HG03039 (cell line): ENCODE measurements at regions not wholly inside any gene's neighbourhood (a gene's known extent, or its start where the extent isn't known, plus 50 kb on each side); places are given as distances from the start of the nearest gene placed in this dataset.
"Not testable (repeated sequence)": the region's sequence is repeated elsewhere in the genome, so short reads cannot be mapped to it uniquely, and the experiment has no call there.

ENCODE experiments used
- ATAC-seq: cut with Tn5 transposase; IDR thresholded peaks from one replicate; pipeline ENCODE4 v1.9.1; 2021; ENCODE audit warnings: mild to moderate bottlenecking, moderate library complexity; ENCODE audit not compliant: unreplicated experiment

DNA sequence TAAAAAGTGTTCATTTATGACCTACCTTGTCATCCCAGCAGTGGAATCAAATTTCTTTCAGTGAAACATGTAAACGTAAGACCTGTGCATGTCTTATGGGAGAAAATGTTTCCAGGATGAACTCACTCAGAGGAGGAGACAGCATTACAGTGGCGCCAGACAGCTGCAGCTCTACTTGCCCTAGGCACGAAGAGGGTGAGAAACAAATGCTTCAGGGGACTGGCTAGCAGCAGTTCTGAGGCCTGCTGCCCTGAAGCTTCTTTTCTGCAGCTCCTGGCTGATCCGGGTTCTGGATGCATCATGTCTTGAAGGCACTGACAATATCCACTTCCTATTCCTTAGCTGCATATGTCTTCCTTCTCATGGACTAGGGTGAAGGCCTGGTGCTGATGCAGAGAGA, 120.2 kb downstream of the QRSL1 start:
- no peak for ATAC-seq

- no peak for ATAC-seq
These were observed 119.3 kb downstream of the QRSL1 start for GRCh38 chr6:106748547-106749207.

- no peak for ATAC-seq
These were observed 117.8 kb downstream of the QRSL1 start for GRCh38 chr6:106747139-106747538.

DNA sequence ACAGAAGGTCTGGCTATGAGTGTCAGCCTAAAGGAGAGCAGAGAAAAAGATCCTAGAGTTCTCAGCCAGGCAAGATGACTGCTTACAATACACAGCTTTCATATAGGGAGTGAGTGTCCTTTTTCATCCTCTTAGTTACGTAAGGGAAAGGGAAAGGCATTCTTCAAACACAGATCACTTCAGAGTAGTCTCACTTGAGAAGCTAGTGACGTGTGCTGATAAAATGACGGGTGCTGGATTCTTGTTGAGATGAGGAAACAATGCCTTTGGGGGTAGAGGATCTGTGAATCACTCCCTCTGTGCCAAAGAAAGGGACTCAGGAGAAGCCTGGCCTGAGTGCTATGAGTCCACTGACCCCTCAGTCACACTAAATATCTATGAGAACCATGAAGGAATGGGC, 117.3 kb downstream of the QRSL1 start:
- no peak for ATAC-seq

GRCh38 chr6:106745824-106746582, 116.6 kb downstream of the QRSL1 start:
- ATAC-seq: no peak

GRCh38 chr6:106745197-106745770, 115.9 kb downstream of the QRSL1 start:
- ATAC-seq: no peak

GRCh38 chr6:106744781-106745180, 115.4 kb downstream of the QRSL1 start:
- no peak for ATAC-seq

DNA sequence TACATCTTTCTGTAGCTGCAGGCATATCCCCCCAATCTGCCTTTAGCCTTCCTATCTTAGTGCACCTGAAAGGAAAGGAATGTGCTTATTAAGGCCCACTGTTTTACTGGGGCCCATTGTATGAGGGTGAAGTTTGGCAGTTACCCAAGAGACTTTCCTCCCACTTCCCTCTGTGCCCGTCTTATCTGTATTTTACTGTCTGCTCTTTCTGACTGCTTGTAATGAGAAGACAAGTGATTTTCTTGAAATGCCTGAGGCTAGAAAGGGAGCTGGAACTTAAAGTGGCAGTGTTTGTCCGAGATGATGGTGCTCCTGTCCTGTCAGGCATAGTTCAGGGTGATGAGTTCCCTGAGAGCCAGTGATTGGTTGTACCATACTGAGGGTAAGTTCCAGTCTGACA, 114.7 kb downstream of the QRSL1 start:
- ATAC-seq: not testable (repeated sequence)

DNA sequence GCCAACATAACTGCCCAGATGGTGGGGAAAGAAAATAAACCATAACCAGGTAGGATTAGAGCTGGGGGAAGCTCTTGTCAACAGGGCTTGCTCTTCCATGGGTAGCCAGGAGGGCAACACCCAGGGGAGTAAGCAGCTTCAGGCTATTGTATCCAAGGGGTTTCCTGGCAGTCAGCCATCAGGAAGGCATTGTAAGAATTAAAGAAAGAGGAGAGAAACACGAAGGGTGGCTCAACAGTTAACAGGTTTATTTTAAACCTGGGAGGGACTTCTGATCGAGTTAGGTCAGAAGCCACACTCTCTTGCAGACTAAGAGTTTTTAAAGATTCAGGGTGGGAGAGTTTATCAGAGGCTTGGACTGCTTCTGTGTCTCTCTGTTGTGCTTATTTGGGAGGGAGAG, 114.2 kb downstream of the QRSL1 start:
- ATAC-seq: no peak

DNA sequence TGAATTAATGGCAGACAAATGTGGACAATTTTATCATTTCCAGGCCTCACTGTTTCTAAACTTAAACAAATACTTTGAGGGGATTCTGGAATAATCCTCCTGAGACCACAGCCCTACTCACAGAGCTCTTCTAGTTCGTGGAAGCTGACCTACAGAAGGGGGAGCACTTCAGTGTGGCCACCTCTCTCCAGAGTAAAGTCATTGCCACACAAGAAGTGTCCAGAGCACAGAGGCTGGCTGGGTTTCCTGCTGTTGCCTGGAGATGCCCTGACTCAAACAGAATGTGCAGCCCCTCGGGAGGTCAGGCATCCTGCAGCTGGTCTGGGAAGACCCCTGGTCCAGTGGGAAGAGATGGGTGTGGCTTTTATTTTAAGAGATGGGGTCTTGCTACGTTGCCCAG, 110.9 kb downstream of the QRSL1 start:
- ATAC-seq: no peak

DNA sequence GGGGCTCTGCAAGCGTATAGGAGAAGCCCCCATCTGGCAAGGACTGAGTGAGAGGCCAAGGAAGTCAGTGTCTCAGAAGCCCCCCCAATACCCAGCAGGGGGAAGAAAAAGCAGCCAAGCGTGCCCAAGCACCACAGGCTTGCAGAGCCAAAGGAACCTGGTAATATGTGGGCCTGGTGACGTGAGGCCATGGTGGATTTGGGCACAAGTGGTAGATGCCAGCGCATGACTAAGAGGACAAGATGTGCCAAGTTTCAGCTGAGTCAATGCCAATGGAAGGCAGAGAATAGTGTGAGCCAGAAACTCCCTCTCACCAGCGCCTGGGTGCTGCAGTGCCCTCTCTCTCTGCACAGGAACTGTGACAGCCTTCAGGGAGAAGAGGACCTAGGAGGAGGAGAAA, 110.0 kb downstream of the QRSL1 start:
- ATAC-seq: no peak

DNA sequence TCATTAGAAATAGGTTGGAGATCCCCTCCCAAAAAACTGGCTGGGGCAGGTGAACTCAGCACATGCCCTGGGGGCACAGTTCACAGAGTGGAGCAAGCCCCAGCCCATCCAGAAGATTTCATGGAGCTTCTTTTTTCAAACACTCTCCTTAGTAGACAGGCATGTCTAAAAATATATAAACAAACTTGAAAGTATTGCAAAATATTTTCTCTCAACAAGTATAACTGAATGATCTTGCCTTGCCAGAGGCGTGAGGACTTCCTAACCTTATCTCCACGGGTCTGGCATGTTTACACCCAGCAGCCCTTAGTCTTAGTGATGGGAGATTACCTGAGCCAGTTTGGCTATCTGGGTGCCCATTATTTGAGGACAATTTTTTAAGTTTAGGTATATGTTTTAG, 107.1 kb downstream of the QRSL1 start:
- no peak for ATAC-seq

DNA sequence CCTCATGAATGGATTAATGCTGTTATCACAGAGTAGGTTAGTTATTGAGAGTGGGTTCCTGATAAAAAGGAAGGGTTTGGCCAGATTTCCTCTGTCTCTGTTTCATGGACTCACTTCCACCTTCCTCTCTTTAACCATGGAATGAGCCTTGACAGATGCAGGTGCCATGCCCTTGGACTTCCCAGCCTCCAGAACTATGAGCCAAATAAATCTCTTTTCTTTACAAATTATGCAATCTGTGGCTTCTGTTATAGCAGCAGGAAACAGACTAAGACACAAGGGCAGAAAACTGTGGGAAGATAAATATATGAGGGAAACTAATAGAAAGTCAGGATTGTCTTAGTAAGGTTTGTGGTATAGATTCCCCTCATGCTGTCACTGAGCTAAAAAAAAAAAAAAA, 106.5 kb downstream of the QRSL1 start:
- no peak for ATAC-seq

DNA sequence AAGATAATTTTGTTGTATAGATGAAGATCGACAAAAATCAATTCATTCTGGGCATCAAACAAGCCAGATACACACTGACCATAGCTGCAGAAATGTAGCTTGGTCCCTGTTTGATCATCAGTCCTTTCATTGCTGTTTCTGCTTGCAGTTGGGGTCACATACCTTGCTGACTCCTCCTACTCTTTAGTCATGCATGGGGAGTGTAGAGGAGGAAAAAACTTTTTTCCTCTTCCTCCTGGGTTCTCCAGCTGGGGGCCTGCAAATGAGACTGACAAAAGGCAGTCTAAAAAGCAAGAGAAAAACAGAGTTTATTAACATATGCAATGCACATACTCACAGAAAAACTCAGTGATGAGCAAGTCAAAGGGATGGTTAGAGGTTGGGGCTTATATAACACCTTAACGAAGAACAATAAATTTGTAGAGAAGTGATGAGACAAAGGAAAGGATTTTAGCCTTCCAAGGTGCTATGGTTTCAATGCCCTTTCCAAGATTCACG, 105.8 kb downstream of the QRSL1 start:
- no peak for ATAC-seq

DNA sequence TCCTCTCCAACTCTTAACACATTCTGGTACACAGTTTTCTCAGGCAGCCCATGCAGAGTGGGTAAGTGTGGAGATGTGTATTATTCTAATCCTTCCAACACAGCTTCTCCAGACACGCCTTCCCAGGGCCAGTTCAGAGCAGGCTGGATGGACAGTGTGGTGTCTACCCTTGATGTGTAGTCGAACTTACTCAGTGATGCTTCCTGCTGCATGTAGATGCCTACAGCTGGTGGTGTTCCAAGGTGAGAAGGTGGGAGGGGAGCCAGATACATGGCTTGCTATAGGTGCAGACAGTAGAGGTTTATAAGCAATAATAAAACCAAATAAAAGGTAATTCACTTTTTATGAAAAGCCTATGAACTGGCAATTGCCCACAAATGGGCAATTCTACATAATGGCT, 104.0 kb downstream of the QRSL1 start:
- no peak for ATAC-seq

- no peak for ATAC-seq
These were observed 103.1 kb downstream of the QRSL1 start for GRCh38 chr6:106732376-106732940.

GRCh38 chr6:106731843-106732160, 102.4 kb downstream of the QRSL1 start:
- ATAC-seq: no peak

DNA sequence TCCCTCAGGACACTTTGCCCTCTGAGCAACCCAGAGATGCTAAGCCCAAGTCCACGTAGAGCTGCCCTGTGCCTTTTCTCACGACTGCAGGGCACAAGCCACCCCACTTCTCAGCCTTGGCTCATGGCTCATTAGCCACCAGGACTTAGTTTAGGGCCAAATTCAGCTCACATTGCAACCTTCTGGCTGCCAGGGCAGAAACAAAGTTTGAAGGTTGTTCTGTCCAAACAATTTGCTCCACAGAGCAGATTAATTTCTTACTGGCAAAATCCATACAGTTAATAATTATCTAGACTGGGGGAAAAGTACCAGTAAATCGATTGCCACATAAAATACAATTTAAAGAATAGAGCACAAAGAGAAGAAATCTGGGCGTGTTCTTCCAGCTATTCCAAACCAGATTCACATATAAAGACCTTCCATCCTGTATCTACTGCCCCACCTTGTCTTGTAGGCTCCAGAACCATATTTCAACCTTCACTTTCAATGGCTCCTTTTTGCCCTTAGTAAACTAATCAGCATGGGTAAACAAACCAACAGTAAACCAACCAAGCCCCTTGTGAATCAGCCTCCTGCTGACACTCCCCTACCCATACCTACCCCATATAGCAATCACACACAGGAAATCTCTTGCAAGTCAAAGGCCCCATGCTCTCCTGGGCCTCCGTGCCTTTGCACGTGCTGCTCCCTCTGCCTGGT, 101.9 kb downstream of the QRSL1 start:
- ATAC-seq: no peak

- no peak for ATAC-seq
These were observed 101.3 kb downstream of the QRSL1 start for GRCh38 chr6:106730718-106731117.

DNA sequence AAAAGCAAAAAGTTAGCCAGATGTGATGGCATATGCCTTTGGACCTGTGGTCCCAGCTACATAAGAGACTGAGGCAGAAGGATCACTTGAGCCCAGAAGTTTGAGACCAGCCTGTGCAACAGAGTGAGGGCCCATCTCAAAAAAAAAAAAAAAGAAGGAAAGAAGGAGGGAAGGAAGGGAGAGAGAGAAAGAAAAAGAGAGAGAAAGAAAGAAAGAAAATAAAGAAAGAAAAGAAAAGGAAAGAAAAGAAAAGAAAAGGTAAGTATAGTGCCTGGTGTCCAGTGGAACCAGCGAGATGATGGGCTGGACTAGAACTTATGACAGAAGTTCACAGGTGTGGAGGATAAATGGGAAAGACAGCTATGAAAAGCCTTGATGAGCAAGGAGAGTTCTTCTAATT, 100.9 kb downstream of the QRSL1 start:
- ATAC-seq: no peak

DNA sequence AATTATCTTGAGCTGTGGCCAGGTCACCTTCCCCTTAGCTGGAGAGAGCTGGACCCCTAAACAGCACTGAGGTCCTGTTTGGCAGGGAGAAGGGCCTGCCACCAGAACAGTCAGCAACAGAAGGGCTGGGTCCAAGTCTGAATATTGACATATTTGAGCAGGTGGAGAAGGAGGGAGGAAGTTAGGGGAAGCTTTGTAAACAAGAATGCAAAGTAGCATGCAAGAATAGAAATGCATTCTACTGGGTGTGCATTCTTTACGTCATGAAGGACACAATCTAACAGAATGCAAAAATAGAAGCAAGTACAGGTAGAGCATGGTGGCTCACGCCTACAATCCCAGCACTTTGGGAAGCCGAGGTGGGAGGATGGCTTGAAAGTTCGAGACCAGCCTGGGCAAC, 100.5 kb downstream of the QRSL1 start:
- ATAC-seq: no peak
